ELR (cell line): ENCODE measurements at regions not wholly inside any gene's neighbourhood (a gene's known extent, or its start where the extent isn't known, plus 50 kb on each side); places are given as distances from the start of the nearest gene placed in this dataset.

ENCODE experiments used
- DNase-seq: peaks from one replicate; pipeline ENCODE4 v3.0.0-alpha.2; 2015; ENCODE audit warnings: low read depth

DNA sequence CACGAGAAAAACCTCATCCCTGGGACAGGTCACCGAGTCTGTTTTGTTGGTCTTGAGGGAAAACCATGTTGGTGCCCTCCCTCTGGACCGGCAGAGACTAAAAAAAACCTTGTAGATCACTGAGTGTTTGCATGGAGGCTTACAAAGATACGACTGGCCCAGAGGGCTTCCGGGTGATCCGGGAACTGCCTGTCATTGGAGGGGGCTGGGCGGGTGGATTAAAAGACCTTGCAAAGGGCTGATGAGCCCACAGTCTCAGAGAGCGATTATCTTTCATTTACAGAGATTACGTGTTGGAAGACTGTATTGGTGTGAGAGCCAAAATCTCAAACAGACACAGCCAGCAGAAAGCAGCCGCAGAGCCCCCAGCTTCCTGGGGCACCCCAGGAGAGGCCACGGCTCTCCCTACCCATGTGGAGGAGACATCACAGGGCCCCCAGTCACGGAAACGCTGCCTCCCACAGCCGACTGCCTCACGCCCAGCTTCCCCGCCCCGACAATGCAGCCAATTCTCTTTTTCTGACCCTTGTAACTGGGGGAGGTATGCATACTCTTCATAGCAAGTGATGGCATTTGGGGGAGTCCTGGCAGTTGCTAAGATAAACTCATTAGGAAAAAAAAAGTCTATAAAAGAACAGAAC is 426.4 kb downstream of the CTTN start:
- DNase-seq, result no peak

DNA sequence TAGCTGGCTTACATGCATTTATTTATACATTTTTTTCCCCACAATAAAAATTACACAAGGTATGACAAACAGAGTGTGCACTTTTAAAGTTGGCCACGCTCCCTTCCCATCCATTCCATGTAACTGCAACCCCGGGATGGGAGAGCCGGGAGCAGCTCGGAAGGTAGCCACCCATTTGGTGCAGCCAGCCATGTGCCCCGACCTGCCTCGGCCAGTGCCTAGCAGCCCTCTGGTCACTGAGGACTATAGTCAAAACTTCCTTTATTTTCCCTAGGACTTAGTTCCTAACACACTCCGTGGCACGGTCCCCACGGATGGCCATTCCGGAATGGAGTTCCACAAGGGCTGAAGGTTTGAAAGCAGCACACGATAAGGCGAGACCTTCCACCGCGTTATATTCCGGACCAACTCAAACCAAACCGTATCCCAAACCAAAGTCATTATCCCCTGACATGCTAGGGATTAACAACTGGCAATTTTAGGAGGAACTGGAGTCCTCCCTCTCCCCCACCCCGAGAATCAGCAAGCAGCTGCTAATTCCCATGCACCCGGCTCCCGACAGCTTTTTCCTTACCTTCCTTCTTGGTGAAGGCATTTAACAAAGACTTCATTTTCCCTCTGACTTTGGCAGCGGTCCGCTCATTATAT is 426.4 kb downstream of the SHANK2 start:
- no peak for DNase-seq

DNA sequence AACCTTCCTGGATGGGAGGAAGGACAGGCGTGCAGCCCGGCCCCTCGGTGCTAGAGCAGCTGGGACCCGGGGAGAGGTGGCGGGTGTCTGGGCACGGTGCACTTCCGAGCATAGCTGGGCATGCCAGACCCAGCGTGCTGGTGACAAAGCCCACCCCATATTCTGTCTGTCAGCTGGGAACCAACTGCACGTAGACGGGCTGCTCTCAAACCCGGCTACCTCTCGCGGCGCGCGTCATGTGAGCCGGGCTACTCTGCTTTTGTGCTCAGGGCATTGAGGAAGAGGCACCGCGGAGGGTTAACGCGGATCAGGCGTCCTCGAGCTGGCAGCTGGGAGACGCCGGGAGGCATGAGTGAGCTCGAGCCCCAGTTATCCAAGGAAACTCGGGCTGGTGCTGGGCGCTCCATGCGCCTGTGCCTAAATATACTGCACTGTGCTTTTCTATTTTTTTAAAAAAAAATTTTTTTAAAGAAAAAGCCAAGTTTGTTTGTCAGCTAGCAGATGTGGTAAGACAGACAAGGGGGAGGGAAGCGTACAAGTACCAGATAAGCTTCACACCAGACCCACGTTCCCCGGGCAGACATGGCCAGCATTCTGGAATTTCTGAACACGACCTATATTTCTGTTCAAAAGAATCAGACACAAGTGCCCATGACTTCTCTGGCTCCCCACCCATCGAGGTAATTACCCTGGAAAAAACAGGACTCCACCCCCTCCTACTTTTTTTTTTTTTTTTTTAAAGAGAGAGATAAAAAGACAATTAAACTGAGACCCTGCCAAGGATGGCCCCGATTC is 425.6 kb downstream of the SHANK2 start:
- DNase-seq, result no peak

GRCh38 chr11:70828593-70829082 is 423.7 kb downstream of the SHANK2 start:
- no peak for DNase-seq

DNA sequence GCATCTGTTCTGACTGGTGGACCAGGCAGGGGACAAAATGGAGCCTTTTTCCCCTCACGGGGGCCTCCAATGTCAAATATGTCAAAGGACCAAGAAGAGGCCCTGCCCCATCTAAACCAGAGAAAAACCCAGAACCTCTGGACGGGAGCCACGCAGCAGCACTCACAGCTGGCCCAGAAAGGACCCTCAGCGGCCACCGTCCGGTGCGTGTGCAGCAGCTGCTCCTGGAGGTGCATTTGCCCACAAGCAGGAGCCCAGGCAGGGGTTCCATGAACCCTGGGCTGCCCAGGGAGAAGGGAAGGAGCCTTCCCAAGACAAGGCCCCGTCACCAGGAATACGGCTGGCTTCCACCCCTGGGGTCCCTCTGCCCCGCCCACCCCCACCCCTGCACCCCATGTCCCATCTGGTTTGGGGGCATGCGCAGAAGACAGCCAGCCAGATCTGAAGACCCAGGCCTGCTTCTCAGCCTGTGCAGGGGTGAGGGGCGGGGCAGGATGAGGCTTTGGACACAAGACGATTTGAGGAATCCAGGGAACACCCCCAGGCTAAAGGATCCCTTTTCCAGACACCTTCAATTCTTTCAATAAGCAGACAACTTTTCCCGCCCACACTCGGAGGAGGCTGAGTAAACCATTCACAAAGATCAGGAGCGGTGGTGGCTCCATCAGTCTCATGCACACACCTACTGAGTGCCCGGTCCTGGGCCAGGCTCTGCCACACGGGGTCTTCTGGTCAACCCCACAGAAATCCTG is 423.1 kb downstream of the SHANK2 start:
- DNase-seq, result no peak

GRCh38 chr11:70829886-70830272 is 422.5 kb downstream of the SHANK2 start:
- no peak for DNase-seq

DNA sequence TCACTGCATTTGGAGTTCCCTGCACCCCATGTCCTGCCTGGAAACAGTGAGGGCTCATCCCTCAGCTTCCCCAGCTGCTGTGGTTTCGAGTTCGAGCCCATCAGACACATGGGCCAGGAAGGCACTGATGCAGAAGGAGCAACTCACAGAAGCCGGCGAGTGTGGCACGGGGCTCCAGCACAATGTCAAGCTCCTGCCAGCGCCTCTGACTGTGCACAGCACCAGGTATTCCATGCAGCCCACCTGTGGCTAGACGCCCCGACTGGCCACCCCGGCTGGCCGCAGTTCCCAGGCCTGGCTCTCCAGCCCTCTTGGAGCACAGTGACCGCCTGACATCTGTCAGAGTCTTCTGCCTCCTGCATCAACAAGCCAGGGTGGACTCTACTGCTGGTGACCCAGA is 419.4 kb downstream of the SHANK2 start:
- DNase-seq, result no peak

DNA sequence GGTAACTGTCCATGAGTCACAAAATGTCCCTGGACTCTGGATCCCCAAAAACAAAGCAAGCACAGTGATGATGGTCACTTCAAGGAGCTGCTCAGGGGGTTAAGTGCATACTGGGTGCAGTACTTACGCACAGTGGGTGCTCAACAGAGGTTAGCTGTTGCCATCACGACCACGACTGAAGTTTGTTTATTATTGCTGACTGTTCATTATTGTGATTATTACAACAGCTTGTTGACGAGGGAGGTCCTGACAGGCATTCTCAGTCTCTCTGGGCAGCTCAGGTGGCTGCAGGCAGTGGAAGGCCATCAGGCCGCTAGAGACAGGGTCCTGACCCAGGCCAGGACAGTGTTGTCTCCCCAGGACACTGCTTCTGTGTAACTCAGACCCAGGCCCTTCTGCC is 418.8 kb downstream of the SHANK2 start:
- no peak for DNase-seq

- no peak for DNase-seq
Observed at GRCh38 chr11:70834277-70834940, 418.0 kb downstream of the SHANK2 start.

- DNase-seq, result no peak
Observed at GRCh38 chr11:70834984-70835560, 417.3 kb downstream of the SHANK2 start.

GRCh38 chr11:70836071-70836470 is 416.3 kb downstream of the SHANK2 start:
- DNase-seq, result no peak

DNA sequence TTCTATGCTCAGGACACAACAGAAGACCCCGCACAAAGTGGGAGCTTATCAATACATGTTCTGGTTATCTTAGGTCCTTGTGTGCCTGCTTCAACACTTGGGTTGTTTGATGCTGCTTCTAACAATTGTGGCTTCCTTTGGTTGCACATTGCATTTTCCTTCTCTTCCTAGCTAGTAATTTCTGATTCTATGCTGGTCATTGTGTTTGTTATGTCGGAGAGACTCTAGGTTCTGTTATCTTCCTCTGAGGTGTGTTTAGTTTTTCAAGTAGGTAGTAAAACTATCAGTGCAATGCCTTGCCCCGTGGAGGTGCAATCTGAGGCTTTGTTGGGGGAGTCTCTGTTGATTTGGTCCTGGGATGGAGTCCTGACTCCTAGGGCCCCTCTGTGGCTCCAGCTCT is 414.2 kb downstream of the SHANK2 start:
- no peak for DNase-seq

- DNase-seq, result no peak
Observed at GRCh38 chr11:70839851-70840250, 412.5 kb downstream of the SHANK2 start.

DNA sequence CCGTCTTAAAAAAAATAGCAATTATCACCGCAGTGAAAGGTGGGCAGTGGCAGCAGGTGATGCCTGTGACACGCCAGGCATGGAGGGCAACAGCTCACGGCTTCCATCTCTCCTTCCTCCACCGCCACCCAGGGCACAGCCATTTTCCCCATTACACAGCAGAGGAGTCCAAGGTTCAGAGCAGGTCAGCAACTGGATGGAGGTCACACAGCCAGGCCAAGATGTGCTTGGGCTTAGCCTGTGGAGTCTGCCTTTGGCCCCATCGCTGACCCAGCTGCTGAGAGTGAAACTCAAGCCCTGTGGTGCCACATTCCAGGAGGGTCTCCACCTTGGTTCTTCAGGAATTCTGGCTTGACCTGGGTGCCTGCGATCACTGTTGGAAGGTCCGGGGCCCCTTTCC is 411.1 kb downstream of the SHANK2 start:
- no peak for DNase-seq

DNA sequence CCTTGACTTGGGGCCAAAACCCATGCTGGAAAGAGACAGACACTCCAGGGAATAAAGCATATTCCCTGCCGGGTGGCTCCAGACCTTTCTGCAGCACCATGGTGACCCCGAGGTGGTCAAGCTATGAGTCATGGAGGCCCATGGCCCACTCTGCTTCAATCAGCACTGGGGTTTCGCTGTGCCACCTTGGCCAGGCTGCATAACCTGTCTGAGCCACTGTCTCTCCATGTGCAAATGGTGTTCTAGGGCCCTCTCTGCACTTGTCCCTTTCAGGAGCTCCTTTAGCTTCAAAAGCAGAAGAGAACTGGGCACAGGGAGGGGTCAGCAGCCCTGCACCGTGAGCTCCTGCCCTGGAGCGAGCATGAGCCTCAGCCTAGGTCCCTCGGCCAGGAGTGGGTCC is 410.1 kb downstream of the SHANK2 start:
- no peak for DNase-seq

DNA sequence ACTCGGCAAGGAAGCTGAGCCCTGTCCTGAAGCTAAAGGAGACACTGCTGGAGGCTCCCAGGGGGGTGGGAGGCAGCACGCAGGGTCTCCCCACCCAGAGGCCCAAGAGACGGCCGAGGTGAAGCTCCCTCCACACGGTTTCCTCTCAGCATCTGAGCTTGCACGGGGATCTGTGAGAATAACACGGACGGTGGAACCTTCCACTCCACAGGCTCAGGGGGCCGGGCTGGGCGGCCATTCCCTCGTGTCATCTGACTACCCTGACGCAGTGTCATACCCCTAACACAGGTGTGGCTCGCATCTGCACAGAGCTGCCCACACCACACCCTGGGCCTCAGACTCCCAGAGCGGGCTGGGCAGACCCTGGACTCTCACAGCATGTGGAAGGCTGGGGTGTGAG is 409.7 kb downstream of the SHANK2 start:
- DNase-seq, result no peak

DNA sequence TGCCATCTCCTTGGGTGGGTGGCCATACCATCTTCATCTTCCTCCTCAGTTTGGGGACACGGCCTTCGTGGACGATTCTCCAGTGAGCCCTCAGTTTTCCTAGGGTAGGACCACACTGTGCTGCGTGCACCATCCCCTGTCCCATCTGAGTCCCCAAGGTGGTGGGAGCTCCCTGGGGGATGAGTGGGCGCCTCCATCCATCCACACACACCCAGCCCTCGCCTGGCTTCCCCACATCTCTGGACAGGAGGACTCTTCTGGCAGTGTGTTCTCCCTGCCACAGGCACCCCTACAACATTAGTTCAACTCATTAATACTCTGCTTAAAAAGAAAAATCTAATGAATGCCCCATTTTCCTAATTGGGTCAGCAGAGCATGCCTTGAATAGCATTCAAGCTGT is 408.5 kb downstream of the SHANK2 start:
- no peak for DNase-seq

DNA sequence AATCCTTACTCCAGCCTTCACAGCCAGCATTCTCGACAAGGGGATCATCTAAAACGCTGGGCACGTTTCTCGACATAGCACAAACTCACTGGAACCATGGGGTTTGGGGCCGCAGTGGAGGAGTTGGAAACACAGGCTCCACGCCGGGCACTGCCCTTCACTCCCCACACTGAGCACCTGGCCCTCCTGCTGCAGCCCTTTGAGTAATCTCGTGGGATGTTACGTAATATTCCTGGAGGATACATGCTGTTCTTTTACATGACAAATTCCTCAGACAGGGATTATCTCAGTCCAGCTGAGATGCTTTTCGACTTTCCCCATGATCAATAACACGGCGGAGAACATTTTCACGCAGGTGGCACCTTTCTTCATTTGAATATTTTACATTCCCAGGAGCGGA is 408.0 kb downstream of the SHANK2 start:
- no peak for DNase-seq

DNA sequence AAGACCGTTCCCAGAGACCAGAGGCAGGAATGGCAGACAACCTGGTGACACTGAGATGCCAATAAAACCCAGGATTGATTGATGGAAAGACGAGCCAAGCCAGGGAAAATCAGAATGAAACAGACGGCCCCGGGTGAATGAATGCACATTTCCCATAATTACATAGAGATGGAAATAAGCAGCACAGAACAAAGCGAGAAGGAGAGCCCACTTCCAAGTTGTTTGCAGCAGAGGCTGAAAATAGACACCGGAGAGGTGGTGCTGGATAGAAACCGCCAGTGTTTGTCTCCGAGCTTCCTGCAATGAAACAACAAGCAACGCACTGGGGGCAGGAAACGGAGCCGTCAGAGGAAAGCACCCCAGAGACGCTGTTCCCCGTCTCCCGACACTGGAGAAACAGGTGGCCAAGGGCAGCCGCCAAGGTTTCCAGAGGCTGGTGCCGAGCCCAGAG is 406.8 kb downstream of the SHANK2 start:
- no peak for DNase-seq

GRCh38 chr11:70846781-70847655 is 405.4 kb downstream of the SHANK2 start:
- no peak for DNase-seq
